Sigmoid colon (tissue), 4 donors: ENCODE measurements at regions not wholly inside any gene's neighbourhood (a gene's known extent, or its start where the extent isn't known, plus 50 kb on each side); places are given as distances from the start of the nearest gene placed in this dataset.

Experiments
- CTCF ChIP-seq, 4 experiments: fragments of 450-650 bp in 3 of 4; fragments of 200-600 bp in 1 of 4; IDR thresholded peaks; one replicate each; pipeline ENCODE4 v1.5.1; 2016 to 2019; ENCODE audit warnings: antibody characterized with exemption in 4 of 4, mild to moderate bottlenecking in 3 of 4, moderate library complexity in 2 of 4
- POLR2A ChIP-seq, 2 donors: fragments of 450-650 bp; IDR thresholded peaks; one replicate each; pipeline ENCODE4 v1.6.1; 2016; ENCODE audit warnings: antibody characterized with exemption in 2 of 2, mild to moderate bottlenecking in 2 of 2, moderate library complexity in 2 of 2
- POLR2AphosphoS5 ChIP-seq, 4 donors: sonication (generic); formaldehyde crosslinking; IDR thresholded peaks; one replicate each; pipeline ENCODE4 v1.6.1; 2017; ENCODE audit warnings: antibody characterized with exemption in 4 of 4

DNA sequence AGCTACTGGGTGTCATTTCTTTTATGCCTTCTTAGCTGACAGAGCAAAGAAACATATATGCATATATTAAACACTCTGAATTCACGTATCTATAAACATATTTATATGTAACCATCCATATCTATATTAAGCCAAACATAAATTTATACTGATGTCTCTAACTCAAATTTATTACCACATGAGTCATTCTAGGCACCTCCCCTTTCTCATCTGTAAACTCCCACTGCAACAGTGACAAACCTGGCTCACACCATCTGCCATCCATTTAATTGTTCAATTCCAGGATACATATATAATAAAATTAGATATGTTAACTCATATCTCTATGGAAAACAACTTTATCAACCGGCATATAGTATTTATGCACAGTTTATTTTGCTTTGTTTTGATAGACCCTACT is 722.3 kb downstream of the SORCS1 start:
- TF ChIP-seq POLR2A (IDR thresholded peaks at IDR 0.05) (no peak), CTCF (IDR thresholded peaks at IDR 0.05) (no peak), POLR2AphosphoS5 (IDR thresholded peaks at IDR 0.05) (no peak)
